ENCODE measurements at regions not wholly inside any gene's neighbourhood (a gene's known extent, or its start where the extent isn't known, plus 50 kb on each side); places are given as distances from the start of the nearest gene placed in this dataset.

DNA sequence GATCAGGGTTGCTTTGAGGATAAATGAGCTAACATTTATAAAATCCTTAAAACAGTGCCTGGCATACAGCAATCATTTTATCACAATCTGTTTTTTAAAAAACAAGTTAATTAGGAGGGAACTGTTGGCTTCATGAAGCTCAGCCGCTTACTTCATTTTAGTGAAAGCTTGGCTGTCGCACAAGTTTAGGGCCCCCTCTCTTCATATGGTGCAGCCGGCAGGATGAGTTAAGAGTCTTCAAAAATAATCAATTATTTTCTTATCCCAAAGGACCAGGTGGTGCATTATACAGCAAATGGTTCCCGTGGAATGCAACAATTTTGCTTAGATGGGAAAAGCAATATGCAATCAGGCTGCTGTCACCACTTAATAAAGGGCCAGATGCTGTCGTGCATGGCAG, 57.4 kb upstream of the PROKR2 start:
- no peaks in the 10 kb centered on the region for H3K36me3 ChIP-seq
- H3K27ac ChIP-seq = no peak overlapping the region
- no peaks in the 10 kb centered on the region for H3K9me3 ChIP-seq
- no peaks in the 10 kb centered on the region for H3K4me1 ChIP-seq
- no peak for ATAC-seq
- WGBS, 4 donors = 60 to 71% (median 61%) methylated on average over 5 of the region's 5 CpGs
- no peak for TF ChIP-seq POLR2A (IDR thresholded peaks at IDR 0.05)
- TF ChIP-seq, protein P1, sequence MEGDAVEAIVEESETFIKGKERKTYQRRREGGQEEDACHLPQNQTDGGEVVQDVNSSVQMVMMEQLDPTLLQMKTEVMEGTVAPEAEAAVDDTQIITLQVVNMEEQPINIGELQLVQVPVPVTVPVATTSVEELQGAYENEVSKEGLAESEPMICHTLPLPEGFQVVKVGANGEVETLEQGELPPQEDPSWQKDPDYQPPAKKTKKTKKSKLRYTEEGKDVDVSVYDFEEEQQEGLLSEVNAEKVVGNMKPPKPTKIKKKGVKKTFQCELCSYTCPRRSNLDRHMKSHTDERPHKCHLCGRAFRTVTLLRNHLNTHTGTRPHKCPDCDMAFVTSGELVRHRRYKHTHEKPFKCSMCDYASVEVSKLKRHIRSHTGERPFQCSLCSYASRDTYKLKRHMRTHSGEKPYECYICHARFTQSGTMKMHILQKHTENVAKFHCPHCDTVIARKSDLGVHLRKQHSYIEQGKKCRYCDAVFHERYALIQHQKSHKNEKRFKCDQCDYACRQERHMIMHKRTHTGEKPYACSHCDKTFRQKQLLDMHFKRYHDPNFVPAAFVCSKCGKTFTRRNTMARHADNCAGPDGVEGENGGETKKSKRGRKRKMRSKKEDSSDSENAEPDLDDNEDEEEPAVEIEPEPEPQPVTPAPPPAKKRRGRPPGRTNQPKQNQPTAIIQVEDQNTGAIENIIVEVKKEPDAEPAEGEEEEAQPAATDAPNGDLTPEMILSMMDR (IDR thresholded peaks at IDR 0.05) = no peak
- H3K27me3 ChIP-seq = no peaks in the 10 kb centered on the region
- no peak overlapping the region for H3K4me3 ChIP-seq
- intact Hi-C loops (cut with DNase I) = no loop called here
- no peak for DNase-seq

DNA sequence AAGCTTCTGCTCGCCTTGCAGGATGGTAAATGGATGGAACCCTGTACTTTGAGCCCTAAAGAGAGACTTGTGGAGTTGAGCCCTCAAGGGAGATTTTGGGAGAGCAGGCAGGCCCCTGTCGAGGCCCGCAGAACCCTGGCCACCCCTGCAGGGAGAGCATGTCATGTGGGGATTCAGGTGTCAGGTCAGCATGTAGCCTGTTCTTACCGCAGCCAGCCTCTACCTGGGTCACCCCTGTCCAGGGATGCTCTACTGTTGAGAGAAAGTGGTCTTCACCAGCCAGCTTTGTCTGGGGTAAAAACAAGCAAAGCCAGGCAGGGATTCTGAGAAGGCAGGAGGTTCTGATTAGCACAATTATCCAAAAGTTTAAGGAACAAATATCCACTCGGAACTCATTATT, 55.6 kb upstream of the PROKR2 start:
- no peak for DNase-seq
- WGBS, 4 donors = 76 to 87% (median 77%) methylated on average over 5 of the region's 5 CpGs
- no peaks in the 10 kb centered on the region for H3K4me1 ChIP-seq
- TF ChIP-seq, protein P1 (IDR thresholded peaks at IDR 0.05) = no peak
- no peak for TF ChIP-seq POLR2A (IDR thresholded peaks at IDR 0.05)
- ATAC-seq = no peak
- H3K36me3 ChIP-seq = no peaks in the 10 kb centered on the region
- peaks cover 0 to 2% (median 0%) of the 10 kb centered on the region in 12 donors for H3K9me3 ChIP-seq
- no peak overlapping the region for H3K27ac ChIP-seq
- intact Hi-C loops (cut with DNase I) = no loop called here
- H3K4me3 ChIP-seq = no peak overlapping the region
- no peaks in the 10 kb centered on the region for H3K27me3 ChIP-seq

DNA sequence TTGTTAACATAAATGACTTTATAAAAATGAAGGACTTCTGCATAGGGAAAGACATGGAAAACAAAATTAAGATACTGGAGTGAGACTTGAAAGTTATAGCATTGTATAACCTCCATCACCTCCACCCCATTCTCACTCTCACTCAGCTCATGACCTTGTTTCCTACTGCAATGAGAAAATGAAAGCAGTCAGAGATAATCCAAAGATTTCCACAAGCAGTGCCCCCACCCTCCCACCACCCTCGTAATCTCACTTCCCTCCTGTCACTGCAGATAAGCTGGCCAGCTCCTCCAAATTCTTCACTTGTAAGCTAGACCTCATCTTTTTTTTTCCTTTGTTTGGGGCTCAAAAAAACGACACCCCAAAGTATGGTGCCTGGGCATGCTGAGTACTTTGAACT, 52.9 kb upstream of the PROKR2 start:
- TF ChIP-seq, protein P1 (IDR thresholded peaks at IDR 0.05) = no peak
- no peak for TF ChIP-seq POLR2A (IDR thresholded peaks at IDR 0.05)
- WGBS, 4 donors = 14 to 24% (median 18%) methylated on average over 2 of the region's 2 CpGs
- H3K27ac ChIP-seq = no peak overlapping the region
- H3K4me3 ChIP-seq = no peak overlapping the region
- no peak for DNase-seq
- H3K36me3 ChIP-seq = no peaks in the 10 kb centered on the region
- no peak for ATAC-seq
- intact Hi-C loops (cut with DNase I) = no loop called here
- no peaks in the 10 kb centered on the region for H3K4me1 ChIP-seq
- no peaks in the 10 kb centered on the region for H3K27me3 ChIP-seq
- H3K9me3 ChIP-seq = peaks cover 0 to 16% (median 0%) of the 10 kb centered on the region in 12 donors
